H9 (cell line): ENCODE measurements at regions not wholly inside any gene's neighbourhood (a gene's known extent, or its start where the extent isn't known, plus 50 kb on each side); places are given as distances from the start of the nearest gene placed in this dataset.

Experiments
- DNase-seq: peaks from one replicate; pipeline ENCODE4 v3.0.0-alpha.2; 2017
- H2AFZ ChIP-seq: one replicate; pipeline ENCODE4 v1.6.1; 2013; ENCODE audit warnings: mild to moderate bottlenecking, low read length, control low read depth, moderate library complexity
- H2AK5ac ChIP-seq: 2 replicates; pipeline ENCODE4 v1.6.1; 2013; ENCODE audit warnings: low read length, control low read depth, mixed read lengths; ENCODE audit not compliant: insufficient read length
- H2BK120ac ChIP-seq: one replicate; pipeline ENCODE4 v1.6.1; 2013; ENCODE audit warnings: low read depth, mild to moderate bottlenecking, low read length, control low read depth, inconsistent platforms; ENCODE audit not compliant: poor library complexity, severe bottlenecking
- H2BK12ac ChIP-seq: 2 replicates; pipeline ENCODE4 v1.6.1; 2013; ENCODE audit warnings: low read length, control low read depth, mixed read lengths, low read depth; ENCODE audit not compliant: insufficient read length
- H2BK15ac ChIP-seq: 2 replicates; pipeline ENCODE4 v1.6.1; 2013; ENCODE audit warnings: low read depth, low read length, control low read depth
- H2BK20ac ChIP-seq: one replicate; pipeline ENCODE4 v1.6.1; 2013; ENCODE audit warnings: low read depth, mild to moderate bottlenecking, low read length, control low read depth, inconsistent platforms; ENCODE audit not compliant: poor library complexity, severe bottlenecking
- H2BK5ac ChIP-seq: 2 replicates; pipeline ENCODE4 v1.6.1; 2013; ENCODE audit warnings: low read length, control low read depth, mixed read lengths; ENCODE audit not compliant: insufficient read length
- H3K14ac ChIP-seq: 2 replicates; pipeline ENCODE4 v1.6.1; 2013; ENCODE audit warnings: low read length, control low read depth; ENCODE audit not compliant: insufficient read depth
- H3K18ac ChIP-seq: 2 replicates; pipeline ENCODE4 v1.6.1; 2013; ENCODE audit warnings: low read depth, mild to moderate bottlenecking, mixed read lengths, low read length, control low read depth; ENCODE audit not compliant: insufficient read length
- H3K23ac ChIP-seq: 2 replicates; pipeline ENCODE4 v1.6.1; 2013; ENCODE audit warnings: low read length, control low read depth, mixed read lengths, low read depth; ENCODE audit not compliant: insufficient read length
- H3K23me2 ChIP-seq: 2 replicates; pipeline ENCODE4 v1.6.1; 2013; ENCODE audit warnings: low read depth, mild to moderate bottlenecking, mixed read lengths, low read length, control low read depth; ENCODE audit not compliant: insufficient read length, poor library complexity, severe bottlenecking
- H3K27ac ChIP-seq: 2 replicates; pipeline ENCODE4 v1.5.1; 2013; ENCODE audit warnings: low read length, control low read depth, mixed read lengths, low read depth; ENCODE audit not compliant: insufficient read length
- H3K27me3 ChIP-seq: 2 replicates; pipeline ENCODE4 v1.6.1; 2013; ENCODE audit warnings: low read length, control low read depth, inconsistent platforms; ENCODE audit not compliant: insufficient read depth
- H3K4ac ChIP-seq: 2 replicates; pipeline ENCODE4 v1.6.1; 2013; ENCODE audit warnings: low read depth, mild to moderate bottlenecking, control low read depth, inconsistent platforms, low read length, moderate library complexity
- H3K4me1 ChIP-seq: 2 replicates; pipeline ENCODE4 v1.6.1; 2013; ENCODE audit warnings: low read length, control low read depth, inconsistent platforms; ENCODE audit not compliant: insufficient read depth
- H3K4me2 ChIP-seq: 2 replicates; pipeline ENCODE4 v1.6.1; 2013; ENCODE audit warnings: low read length, control low read depth, mixed read lengths; ENCODE audit not compliant: insufficient read length, insufficient read depth
- H3K56ac ChIP-seq: 2 replicates; pipeline ENCODE4 v1.6.1; 2013; ENCODE audit warnings: low read depth, mild to moderate bottlenecking, mixed read lengths, low read length, control low read depth; ENCODE audit not compliant: insufficient read length
- H3K79me1 ChIP-seq: 2 replicates; pipeline ENCODE4 v1.6.1; 2013; ENCODE audit warnings: low read depth, mild to moderate bottlenecking, moderate library complexity, low read length, control low read depth, inconsistent platforms; ENCODE audit not compliant: insufficient read depth, poor library complexity, severe bottlenecking
- H3K79me2 ChIP-seq: 2 replicates; pipeline ENCODE4 v1.6.1; 2013; ENCODE audit warnings: low read length, control low read depth, inconsistent platforms; ENCODE audit not compliant: insufficient read depth
- H3K9ac ChIP-seq: 2 replicates; pipeline ENCODE4 v1.6.1; 2013; ENCODE audit warnings: low read length, control low read depth, mixed read lengths; ENCODE audit not compliant: insufficient read length; ENCODE audit errors: extremely low read depth
- H3K9me3 ChIP-seq: one replicate; pipeline ENCODE4 v1.6.1; 2013; ENCODE audit warnings: low read depth, low read length, inconsistent platforms; ENCODE audit not compliant: control insufficient read depth
- H3T11ph ChIP-seq: one replicate; pipeline ENCODE4 v1.6.1; 2013; ENCODE audit warnings: mild to moderate bottlenecking, low read length, control low read depth, inconsistent platforms
- H4K20me1 ChIP-seq: one replicate; pipeline ENCODE4 v1.6.1; 2013; ENCODE audit not compliant: control insufficient read depth, insufficient read length, insufficient read depth
- H4K5ac ChIP-seq: 2 replicates; pipeline ENCODE4 v1.6.1; 2013; ENCODE audit warnings: low read depth, mild to moderate bottlenecking, mixed read lengths, low read length, control low read depth; ENCODE audit not compliant: insufficient read length
- H4K8ac ChIP-seq: replicated peaks from 2 replicates; pipeline ENCODE4 v1.6.1; 2013; ENCODE audit warnings: low read length, control low read depth, mixed read lengths, low read depth; ENCODE audit not compliant: insufficient read length
- H4K91ac ChIP-seq: 2 replicates; pipeline ENCODE4 v1.6.1; 2013; ENCODE audit warnings: low read depth, mild to moderate bottlenecking, moderate library complexity, mixed read lengths, low read length, control low read depth; ENCODE audit not compliant: insufficient read length
- H3K27ac Mint-ChIP-seq, 3 experiments: 2 replicates in 2 of 3; 3 replicates in 1 of 3; pipeline ENCODE4 v1.8.0; 2020 to 2021; ENCODE audit warnings: mixed read lengths in 3 of 3, mild to moderate bottlenecking in 1 of 3, moderate library complexity in 1 of 3
- H3K27me3 Mint-ChIP-seq: 2 replicates; pipeline ENCODE4 v1.8.0; 2021; ENCODE audit warnings: low read depth, mild to moderate bottlenecking, moderate library complexity, mixed read lengths
- H3K36me3 Mint-ChIP-seq, 3 experiments: 2 replicates in 2 of 3; 3 replicates in 1 of 3; pipeline ENCODE4 v1.8.0; 2020 to 2021; ENCODE audit warnings: low read depth in 3 of 3, mixed read lengths in 3 of 3; ENCODE audit not compliant: insufficient read depth in 1 of 3
- H3K4me1 Mint-ChIP-seq, 2 experiments: 2 replicates each; pipeline ENCODE4 v1.8.0; 2020; ENCODE audit warnings: mixed read lengths in 2 of 2
- H3K4me3 Mint-ChIP-seq, 2 experiments: 2 replicates in 1 of 2; 3 replicates in 1 of 2; pipeline ENCODE4 v1.8.0; 2020 to 2021; ENCODE audit warnings: mild to moderate bottlenecking in 2 of 2, mixed read lengths in 2 of 2, moderate library complexity in 1 of 2
- H3K9me3 Mint-ChIP-seq, 2 experiments: 2 replicates in 1 of 2; 3 replicates in 1 of 2; pipeline ENCODE4 v1.8.0; 2020; ENCODE audit warnings: mild to moderate bottlenecking in 2 of 2, mixed read lengths in 2 of 2, moderate library complexity in 1 of 2
- CTCF ChIP-seq: fragments of 200-600 bp; sonication (generic); conservative IDR thresholded peaks from 3 replicates; pipeline ENCODE4 v1.8.0; 2021; ENCODE audit warnings: antibody characterized with exemption, mild to moderate bottlenecking
- WGBS: extraction: QIAGEN DNeasy Blood & Tissue Kit; methylation state at CpG from one replicate; pipeline ENCODE4 v1.1.7; 2013; ENCODE audit warnings: missing lambda C conversion rate, low lambda C conversion rate, mixed read lengths; ENCODE audit not compliant: insufficient read length; ENCODE audit errors: extremely low coverage; 5-methylcytosine and 5-hydroxymethylcytosine counted together

- H3K9me3 Mint-ChIP-seq, result peaks cover 0 to 7% of the 10 kb centered on the region in 2 experiments; a peak in 2 of 5 replicates
These were observed 244.2 kb upstream of the SLITRK3 start for GRCh38 chr3:165440380-165440779.

More at GRCh38 chr3:165440380-165440779, 244.2 kb upstream of the SLITRK3 start:
- Histone ChIP-seq H2BK12ac (no peak overlapping the region), H2AK5ac (no peak overlapping the region), H2AFZ (no peak overlapping the region), H3K56ac (no peak overlapping the region), H3K9me3 (no peaks in the 10 kb centered on the region), H3K4me2 (no peak overlapping the region), H2BK120ac (no peak overlapping the region), H3K23ac (no peak overlapping the region), H3K18ac (no peak overlapping the region), H3K23me2 (no peaks in the 10 kb centered on the region), H4K5ac (no peak overlapping the region), H2BK20ac (no peak overlapping the region), H3K4me1 (no peaks in the 10 kb centered on the region), H3K9ac (no peak overlapping the region), H3K27ac (no peak overlapping the region), H3K4ac (no peak overlapping the region), H3T11ph (no peak overlapping the region), H4K91ac (no peak overlapping the region), H3K79me2 (no peaks in the 10 kb centered on the region), H4K8ac (no peak overlapping the region), H2BK5ac (no peak overlapping the region), H2BK15ac (no peak overlapping the region), H3K79me1 (no peaks in the 10 kb centered on the region), H4K20me1 (no peaks in the 10 kb centered on the region), H3K14ac (no peak overlapping the region), H3K27me3 (no peaks in the 10 kb centered on the region)
- H3K36me3 Mint-ChIP-seq, result no peaks in the 10 kb centered on the region
- H3K27ac Mint-ChIP-seq, result no peak overlapping the region
- no CpG with 5 or more reads among the region's 2 CpGs for WGBS
- TF ChIP-seq CTCF, result no peak
- peaks cover 3% of the 10 kb centered on the region in 2 experiments; a peak in 2 of 4 replicates for H3K4me1 Mint-ChIP-seq
- H3K27me3 Mint-ChIP-seq, result no peaks in the 10 kb centered on the region
- no peak for DNase-seq
- no peak overlapping the region for H3K4me3 Mint-ChIP-seq
